A549 (cell line): ENCODE measurements at regions not wholly inside any gene's neighbourhood (a gene's known extent, or its start where the extent isn't known, plus 50 kb on each side); places are given as distances from the start of the nearest gene placed in this dataset.

Experiments
- CEBPB ChIP-seq, 2 experiments: fragments of >200 bp in 1 of 2; sonication (Bioruptor Twin) in 1 of 2; formaldehyde crosslinking in 1 of 2; IDR thresholded peaks; 2 replicates each; pipeline ENCODE4 v1.6.1; 2012 to 2016
- CHD4 ChIP-seq: fragments of 200-600 bp; sonication (generic); IDR thresholded peaks from 2 replicates; pipeline ENCODE4 v1.6.1; 2016; ENCODE audit warnings: antibody characterized with exemption, mild to moderate bottlenecking, borderline replicate concordance
- HEYL ChIP-seq: fragments of 250-450 bp; sonication (Bioruptor Pico); IDR thresholded peaks from 2 replicates; pipeline ENCODE4 v1.8.0; 2021; ENCODE audit warnings: mild to moderate bottlenecking, moderate library complexity
- MAZ ChIP-seq: fragments of 150-350 bp; IDR thresholded peaks from 2 replicates; pipeline ENCODE4 v1.6.1; 2014; ENCODE audit warnings: antibody characterized with exemption, low read depth, low read length, borderline replicate concordance
- POLR2A ChIP-seq: IDR thresholded peaks from 2 replicates; pipeline ENCODE4 v1.6.1; 2012; ENCODE audit warnings: mild to moderate bottlenecking, low read length
- TF ChIP-seq, protein P1 (sequence below): fragments of 250-450 bp; sonication (Bioruptor Pico); IDR thresholded peaks from 2 replicates; pipeline ENCODE4 v1.5.0; 2021; ENCODE audit warnings: mild to moderate bottlenecking, moderate library complexity, borderline replicate concordance

DNA sequence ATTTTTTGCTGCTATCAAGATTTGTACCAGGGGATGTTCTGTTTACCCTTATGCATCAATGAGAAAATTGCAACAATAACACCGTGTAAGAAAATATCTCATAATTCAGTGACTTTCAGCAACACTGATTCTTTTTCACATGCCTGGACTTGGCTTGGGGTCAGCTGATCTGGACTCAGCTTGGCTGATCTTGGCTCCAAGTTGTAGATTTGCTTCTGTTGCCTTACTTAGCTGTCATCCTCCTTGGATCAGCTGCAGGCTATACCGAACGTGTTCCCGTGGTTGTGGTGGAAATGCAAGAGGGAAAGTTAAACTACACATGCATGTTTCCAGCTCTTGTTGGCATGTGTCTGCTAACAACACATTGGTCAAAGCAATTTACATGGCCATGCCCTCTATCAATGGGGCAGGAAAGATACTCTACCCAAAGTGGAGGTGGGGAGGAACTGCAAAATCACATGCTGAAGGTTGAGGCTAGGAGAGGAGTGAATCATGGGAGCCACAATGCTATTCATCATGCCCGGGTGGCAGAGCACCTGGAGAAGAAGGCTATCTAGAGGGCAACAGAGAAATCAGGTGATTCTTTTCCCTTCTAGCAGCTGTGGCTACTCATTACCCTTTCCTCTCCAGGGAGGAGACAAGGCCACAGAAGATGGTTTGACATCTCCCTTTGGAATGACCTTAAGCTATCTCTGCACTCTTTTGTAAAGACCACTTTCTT is 1276.3 kb upstream of the AUTS2 start:
- TF ChIP-seq CEBPB (IDR thresholded peaks at IDR 0.05), result no peak
- TF ChIP-seq, protein P1, sequence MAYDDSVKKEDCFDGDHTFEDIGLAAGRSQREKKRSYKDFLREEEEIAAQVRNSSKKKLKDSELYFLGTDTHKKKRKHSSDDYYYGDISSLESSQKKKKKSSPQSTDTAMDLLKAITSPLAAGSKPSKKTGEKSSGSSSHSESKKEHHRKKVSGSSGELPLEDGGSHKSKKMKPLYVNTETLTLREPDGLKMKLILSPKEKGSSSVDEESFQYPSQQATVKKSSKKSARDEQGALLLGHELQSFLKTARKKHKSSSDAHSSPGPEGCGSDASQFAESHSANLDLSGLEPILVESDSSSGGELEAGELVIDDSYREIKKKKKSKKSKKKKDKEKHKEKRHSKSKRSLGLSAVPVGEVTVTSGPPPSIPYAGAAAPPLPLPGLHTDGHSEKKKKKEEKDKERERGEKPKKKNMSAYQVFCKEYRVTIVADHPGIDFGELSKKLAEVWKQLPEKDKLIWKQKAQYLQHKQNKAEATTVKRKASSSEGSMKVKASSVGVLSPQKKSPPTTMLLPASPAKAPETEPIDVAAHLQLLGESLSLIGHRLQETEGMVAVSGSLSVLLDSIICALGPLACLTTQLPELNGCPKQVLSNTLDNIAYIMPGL (CRISPR knock-in tag), result no peak
- no peak for TF ChIP-seq CHD4
- no peak for TF ChIP-seq HEYL (CRISPR knock-in tag)
- TF ChIP-seq POLR2A, result no peak
- TF ChIP-seq MAZ, result no peak
